ENCODE measurements at regions not wholly inside any gene's neighbourhood (a gene's known extent, or its start where the extent isn't known, plus 50 kb on each side); places are given as distances from the start of the nearest gene placed in this dataset.
"Not testable (repeated sequence)": the region's sequence is repeated elsewhere in the genome, so short reads cannot be mapped to it uniquely, and the experiment has no call there.

DNA sequence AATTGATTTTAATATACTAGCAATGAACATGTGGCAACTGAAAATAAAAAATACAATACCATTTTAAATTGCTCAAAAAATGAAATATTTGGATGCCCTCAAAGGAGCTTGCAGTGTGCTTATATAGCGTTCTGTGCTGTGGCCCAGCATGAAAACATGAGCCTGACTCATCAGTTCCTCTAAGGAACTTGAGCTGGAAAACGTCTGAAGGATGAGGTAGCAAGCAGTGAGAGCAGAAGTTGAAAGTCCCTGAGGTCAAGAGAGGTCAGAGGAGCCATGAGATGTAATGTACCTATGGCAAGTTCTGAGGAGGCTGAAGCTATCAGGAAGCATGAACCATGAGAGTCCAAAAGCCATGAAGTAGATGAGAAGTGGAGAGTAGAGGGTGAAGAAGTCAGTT is 59.7 kb downstream of the HMGB3 start:
- Mint-ChIP-seq H3K27me3 (ENCODE audit: unreplicated experiment) (no peaks in the 10 kb centered on the region), H3K4me1 (ENCODE audit: low read depth, unreplicated experiment) (no peaks in the 10 kb centered on the region), H3K27ac (ENCODE audit: unreplicated experiment) (no peak overlapping the region), H3K4me3 (ENCODE audit: unreplicated experiment) (no peak overlapping the region), H3K9me3 (ENCODE audit: unreplicated experiment) (no peaks in the 10 kb centered on the region), H3K36me3 (ENCODE audit: unreplicated experiment) (no peaks in the 10 kb centered on the region)
- no peak for DNase-seq
- TF ChIP-seq, protein P1, sequence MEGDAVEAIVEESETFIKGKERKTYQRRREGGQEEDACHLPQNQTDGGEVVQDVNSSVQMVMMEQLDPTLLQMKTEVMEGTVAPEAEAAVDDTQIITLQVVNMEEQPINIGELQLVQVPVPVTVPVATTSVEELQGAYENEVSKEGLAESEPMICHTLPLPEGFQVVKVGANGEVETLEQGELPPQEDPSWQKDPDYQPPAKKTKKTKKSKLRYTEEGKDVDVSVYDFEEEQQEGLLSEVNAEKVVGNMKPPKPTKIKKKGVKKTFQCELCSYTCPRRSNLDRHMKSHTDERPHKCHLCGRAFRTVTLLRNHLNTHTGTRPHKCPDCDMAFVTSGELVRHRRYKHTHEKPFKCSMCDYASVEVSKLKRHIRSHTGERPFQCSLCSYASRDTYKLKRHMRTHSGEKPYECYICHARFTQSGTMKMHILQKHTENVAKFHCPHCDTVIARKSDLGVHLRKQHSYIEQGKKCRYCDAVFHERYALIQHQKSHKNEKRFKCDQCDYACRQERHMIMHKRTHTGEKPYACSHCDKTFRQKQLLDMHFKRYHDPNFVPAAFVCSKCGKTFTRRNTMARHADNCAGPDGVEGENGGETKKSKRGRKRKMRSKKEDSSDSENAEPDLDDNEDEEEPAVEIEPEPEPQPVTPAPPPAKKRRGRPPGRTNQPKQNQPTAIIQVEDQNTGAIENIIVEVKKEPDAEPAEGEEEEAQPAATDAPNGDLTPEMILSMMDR (IDR thresholded peaks at IDR 0.05; ENCODE audit: partially characterized antibody, unreplicated experiment), result no peak

DNA sequence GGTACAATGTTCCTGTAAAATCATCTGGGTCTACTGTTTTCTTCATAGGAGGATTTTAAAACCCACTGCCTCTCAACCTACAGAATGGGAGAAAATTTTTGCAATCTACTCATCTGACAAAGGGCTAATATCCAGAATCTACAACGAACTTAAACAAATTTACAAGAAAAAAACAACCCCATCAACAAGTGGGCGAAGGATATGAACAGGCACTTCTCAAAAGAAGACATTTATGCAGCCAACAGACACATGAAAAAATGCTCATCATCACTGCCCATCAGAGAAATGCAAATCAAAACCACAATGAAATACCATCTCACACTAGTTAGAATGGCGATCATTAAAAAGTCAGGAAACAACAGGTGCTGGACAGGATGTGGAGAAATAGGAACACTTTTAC is 83.2 kb downstream of the HMGB3 start:
- not testable (repeated sequence) for DNase-seq; H3K9me3 Mint-ChIP-seq (ENCODE audit: unreplicated experiment); H3K4me3 Mint-ChIP-seq (ENCODE audit: unreplicated experiment); H3K36me3 Mint-ChIP-seq (ENCODE audit: unreplicated experiment); H3K4me1 Mint-ChIP-seq (ENCODE audit: low read depth, unreplicated experiment); H3K27ac Mint-ChIP-seq (ENCODE audit: unreplicated experiment); H3K27me3 Mint-ChIP-seq (ENCODE audit: unreplicated experiment)

DNA sequence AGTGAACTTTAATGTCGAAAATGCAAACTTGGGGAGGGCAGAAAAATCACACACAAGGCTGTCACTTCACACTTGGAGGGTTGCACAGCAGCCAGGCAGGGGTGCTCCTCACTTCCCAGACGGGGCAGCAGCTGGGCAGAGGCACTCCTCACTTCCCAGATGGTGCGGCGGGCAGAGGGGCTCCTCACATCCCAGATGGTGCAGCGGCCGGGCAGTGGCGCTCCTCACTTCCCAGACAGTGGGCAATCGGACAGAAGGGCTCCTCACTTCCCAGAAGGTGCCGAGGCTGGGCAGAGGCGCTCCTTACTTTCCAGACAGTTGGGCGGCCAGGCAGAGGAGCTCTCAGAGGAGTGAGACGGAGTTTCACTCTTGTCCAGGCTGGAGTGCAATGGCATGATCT is 90.6 kb downstream of the HMGB3 start:
- H3K36me3 Mint-ChIP-seq (ENCODE audit: unreplicated experiment), result no peaks in the 10 kb centered on the region
- no peak overlapping the region for H3K4me3 Mint-ChIP-seq (ENCODE audit: unreplicated experiment)
- H3K27ac Mint-ChIP-seq (ENCODE audit: unreplicated experiment), result no peak overlapping the region
- no peak for DNase-seq
- no peaks in the 10 kb centered on the region for H3K9me3 Mint-ChIP-seq (ENCODE audit: unreplicated experiment)
- H3K4me1 Mint-ChIP-seq (ENCODE audit: low read depth, unreplicated experiment), result no peaks in the 10 kb centered on the region
- no peaks in the 10 kb centered on the region for H3K27me3 Mint-ChIP-seq (ENCODE audit: unreplicated experiment)
- TF ChIP-seq, protein P1 (IDR thresholded peaks at IDR 0.05; ENCODE audit: partially characterized antibody, unreplicated experiment), result no peak

DNA sequence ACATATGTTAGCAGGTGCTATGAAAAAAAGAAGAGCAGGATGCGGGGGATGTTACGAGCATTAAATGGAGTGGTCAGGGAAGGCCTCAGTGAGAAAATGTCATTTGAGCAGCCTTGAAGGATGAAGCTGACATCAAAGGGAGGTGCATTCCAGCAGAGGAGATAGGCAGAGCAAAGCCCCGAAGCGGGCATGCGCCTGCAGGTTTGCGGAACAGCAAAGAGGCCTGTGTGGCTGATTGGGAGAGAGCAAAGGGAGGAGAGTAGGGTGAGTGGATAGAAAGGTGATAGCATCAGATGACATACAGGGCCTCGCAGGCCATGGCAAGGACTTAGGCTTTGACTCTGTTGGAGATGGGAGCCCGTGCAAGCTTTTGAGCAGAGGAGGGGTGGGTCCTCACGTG is 95.4 kb upstream of the GPR50 start:
- Mint-ChIP-seq H3K9me3 (ENCODE audit: unreplicated experiment) (no peaks in the 10 kb centered on the region), H3K27ac (ENCODE audit: unreplicated experiment) (no peak overlapping the region)

DNA sequence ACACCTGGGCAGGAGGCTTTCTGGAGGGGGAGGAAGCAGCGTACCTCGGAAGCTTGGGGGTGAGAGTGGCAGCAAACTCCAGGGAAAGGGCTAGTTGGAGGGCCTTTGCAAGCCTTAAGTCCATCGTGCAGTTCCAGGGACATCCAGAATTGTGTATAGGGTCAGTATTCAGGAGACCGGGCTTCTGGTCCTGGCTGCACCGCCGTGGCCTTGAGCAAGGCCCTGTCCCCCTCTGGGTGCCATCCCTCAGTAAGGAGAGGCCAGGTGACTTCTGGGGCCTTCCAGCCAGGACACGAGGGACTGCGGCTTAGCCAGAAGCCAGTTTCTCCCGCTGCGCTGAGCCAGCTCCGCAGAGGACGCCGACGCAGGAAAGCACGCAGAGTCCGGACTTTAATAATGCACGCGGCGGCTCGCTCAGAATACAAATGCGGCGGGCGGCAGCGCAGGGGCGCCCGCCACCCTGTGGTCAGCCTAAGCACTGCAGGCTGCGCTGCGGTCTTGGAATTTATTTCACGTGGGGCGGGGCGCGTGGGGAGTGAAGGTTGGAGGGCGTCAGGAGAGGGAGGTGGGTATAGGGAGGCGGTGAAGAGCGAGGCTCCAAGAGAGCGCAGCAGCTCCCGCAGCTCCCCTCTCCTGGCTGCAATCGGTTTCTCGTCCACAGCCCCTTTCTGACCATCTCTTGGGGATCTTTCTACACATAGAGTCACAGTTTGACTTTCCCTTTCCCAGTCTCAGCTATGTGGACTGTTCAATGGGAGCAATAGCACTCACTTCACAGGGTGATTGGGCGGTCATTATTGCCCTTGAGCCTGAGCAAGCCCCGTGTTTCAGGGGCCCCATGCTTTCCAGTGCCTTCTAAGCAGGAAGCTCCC is 94.1 kb upstream of the GPR50 start:
- no peaks in the 10 kb centered on the region for H3K9me3 Mint-ChIP-seq (ENCODE audit: unreplicated experiment)
- peaks cover 2% of the 10 kb centered on the region for H3K4me1 Mint-ChIP-seq (ENCODE audit: low read depth, unreplicated experiment)
- H3K27me3 Mint-ChIP-seq (ENCODE audit: unreplicated experiment), result no peaks in the 10 kb centered on the region
- no peak overlapping the region for H3K4me3 Mint-ChIP-seq (ENCODE audit: unreplicated experiment)
- no peak overlapping the region for H3K27ac Mint-ChIP-seq (ENCODE audit: unreplicated experiment)
- DNase-seq, result peak; percentile 75
- TF ChIP-seq, protein P1 (IDR thresholded peaks at IDR 0.05; ENCODE audit: partially characterized antibody, unreplicated experiment), result peak; percentile 94
- no peaks in the 10 kb centered on the region for H3K36me3 Mint-ChIP-seq (ENCODE audit: unreplicated experiment)

More for the DNA sequence above, 95.4 kb upstream of the GPR50 start:
- TF ChIP-seq, protein P1 (IDR thresholded peaks at IDR 0.05; ENCODE audit: partially characterized antibody, unreplicated experiment), result no peak
- Mint-ChIP-seq H3K4me1 (ENCODE audit: low read depth, unreplicated experiment) (peaks cover 2% of the 10 kb centered on the region), H3K4me3 (ENCODE audit: unreplicated experiment) (no peak overlapping the region), H3K36me3 (ENCODE audit: unreplicated experiment) (no peaks in the 10 kb centered on the region), H3K27me3 (ENCODE audit: unreplicated experiment) (no peaks in the 10 kb centered on the region)
- no peak for DNase-seq

Data from glutamatergic neuron (in vitro differentiated cells).